GM21576 (cell line): ENCODE measurements at regions not wholly inside any gene's neighbourhood (a gene's known extent, or its start where the extent isn't known, plus 50 kb on each side); places are given as distances from the start of the nearest gene placed in this dataset.
"Not testable (repeated sequence)": the region's sequence is repeated elsewhere in the genome, so short reads cannot be mapped to it uniquely, and the experiment has no call there.

Experiments
- ATAC-seq: cut with Tn5 transposase; IDR thresholded peaks from one replicate; pipeline ENCODE4 v1.9.1; 2021; ENCODE audit warnings: mild to moderate bottlenecking, moderate library complexity; ENCODE audit not compliant: unreplicated experiment

- ATAC-seq: no peak
Observed at GRCh38 chr3:33919312-33920120, 121.1 kb downstream of the PDCD6IP start.

DNA sequence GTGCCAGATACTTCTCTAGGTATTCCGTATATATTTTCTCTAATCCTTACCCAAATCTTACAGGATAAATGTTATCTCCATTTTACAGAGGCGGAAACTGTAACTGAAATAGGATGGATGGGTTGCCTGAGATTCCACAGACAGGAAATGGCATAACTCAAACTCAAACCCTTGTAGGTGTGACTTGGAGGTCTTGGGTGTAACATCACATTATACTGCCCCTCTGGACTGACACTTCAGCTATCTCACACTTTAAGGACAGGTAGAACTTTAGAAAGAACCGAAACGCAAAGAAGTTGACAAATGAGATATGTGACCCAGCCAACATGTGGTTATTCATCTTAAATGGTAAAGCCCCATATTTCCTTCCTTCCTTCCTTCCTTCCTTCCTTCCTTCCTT lies 122.1 kb downstream of the PDCD6IP start:
- no peak for ATAC-seq

DNA sequence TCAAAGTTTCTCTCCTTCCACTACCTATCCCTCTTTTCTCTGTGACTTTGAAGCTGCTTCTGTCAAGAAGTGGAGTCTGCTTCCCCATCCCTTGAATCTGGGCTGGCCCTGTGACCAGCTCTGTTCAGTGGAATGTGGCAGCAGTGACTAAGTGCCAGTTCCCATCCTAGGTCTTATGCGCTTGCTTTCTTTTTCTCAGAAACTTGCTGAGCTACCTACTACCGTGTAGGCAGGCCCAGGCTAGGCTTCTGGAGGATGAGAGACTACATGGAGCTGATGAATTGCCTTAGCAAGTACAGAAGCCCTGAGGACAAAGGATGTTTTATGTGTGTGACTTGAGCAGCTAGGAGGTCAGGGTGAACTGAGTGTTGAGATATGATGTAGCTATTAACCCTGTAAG lies 123.2 kb downstream of the PDCD6IP start:
- ATAC-seq: no peak

- no peak for ATAC-seq
Observed at GRCh38 chr3:33926998-33927605, 128.7 kb downstream of the PDCD6IP start.

- no peak for ATAC-seq
Observed at GRCh38 chr3:33929813-33930212, 131.4 kb downstream of the PDCD6IP start.

GRCh38 chr3:33931512-33931911 lies 133.1 kb downstream of the PDCD6IP start:
- ATAC-seq: no peak

DNA sequence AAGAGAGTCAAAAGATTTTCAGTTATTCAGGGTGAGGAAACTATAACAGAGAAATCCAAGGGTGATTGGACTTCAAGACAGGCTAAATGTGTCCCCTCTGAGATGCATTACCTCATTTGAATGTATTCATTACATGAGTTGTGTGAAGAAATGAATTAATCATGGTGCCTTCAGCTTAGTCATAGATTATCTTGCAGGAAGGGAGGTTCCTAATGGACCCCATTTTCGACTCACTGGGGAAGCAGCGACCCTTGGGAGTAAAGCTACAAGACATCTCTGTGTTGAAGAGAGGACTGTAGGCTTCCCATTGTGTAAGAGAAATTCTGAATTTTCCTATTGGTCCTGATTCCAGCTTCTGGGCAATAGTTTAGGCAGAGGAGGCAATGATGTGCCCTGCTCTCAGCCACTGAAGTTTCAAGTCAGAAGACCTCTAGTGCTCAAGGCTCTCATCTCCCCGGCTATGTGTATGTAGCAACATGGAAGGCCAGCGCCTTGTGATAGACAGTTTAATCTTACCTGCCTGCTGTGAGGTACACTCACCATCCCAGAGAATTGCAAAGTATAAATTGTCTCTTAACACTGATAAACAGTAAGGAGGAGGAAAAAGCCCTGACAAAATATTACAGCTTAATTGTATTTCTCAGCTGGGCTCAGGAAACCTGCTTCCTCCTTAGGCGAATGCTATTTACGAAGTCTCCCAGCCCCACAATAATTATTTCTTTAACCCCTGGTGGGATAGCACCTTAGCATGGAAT lies 133.8 kb downstream of the PDCD6IP start:
- ATAC-seq: no peak

DNA sequence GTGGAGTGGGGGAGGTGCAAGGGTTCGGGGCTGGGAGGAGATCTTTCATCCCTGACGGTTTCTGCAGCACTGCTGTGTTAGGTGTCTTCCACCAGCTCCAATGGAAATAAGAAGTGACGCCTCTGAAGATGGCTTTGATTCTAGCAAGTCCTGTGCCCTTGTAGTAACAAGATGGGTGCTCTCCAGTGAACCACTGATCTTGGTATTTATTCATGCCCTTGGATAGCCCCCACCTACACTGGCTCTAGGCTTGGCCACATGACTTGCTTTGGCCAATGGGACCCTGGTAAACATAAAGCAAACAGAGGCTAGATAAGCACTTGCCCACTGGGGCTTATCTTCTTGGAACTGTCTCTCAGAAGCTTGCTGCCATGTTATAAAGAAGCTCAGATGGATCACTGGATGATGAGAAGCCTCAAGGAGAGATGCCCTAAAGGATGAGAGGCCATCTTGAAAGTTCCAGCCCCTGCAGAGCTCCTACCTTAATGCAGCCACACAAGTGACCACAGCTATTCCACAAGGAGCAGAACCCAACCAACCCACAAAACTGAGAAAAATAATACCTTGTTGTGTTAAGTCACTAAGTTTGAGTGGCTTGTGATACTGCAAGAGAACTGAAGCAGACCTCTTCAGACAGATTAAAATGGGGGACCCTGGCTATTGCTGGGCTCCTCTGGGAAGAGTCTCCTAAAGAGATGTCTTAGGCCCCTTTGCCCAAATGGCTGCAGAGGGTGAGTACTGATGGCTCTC lies 137.9 kb downstream of the PDCD6IP start:
- ATAC-seq: no peak

GRCh38 chr3:33936921-33937525 lies 138.6 kb downstream of the PDCD6IP start:
- no peak for ATAC-seq

- no peak for ATAC-seq
Observed at GRCh38 chr3:33937628-33938027, 139.2 kb downstream of the PDCD6IP start.

DNA sequence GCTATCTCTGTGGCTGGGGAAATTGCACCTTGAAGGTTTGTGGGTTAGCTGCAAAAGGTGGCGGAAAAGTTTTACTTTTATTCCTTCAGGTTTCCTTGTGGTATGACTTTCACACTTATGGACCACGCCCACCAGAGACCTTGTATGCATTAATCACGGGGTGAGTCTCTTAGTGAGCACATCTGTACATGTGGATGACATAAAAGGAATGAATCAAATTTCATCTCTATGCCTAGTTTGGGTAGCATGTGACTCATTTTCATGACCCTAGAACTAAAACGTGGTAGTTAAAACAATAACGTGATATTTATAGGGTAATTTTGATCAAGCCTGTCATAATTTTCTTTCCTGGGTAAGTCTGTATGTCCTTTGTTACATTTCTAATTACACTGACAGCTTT lies 141.7 kb downstream of the PDCD6IP start:
- ATAC-seq: no peak

- no peak for ATAC-seq
Observed at GRCh38 chr3:33940736-33941135, 142.3 kb downstream of the PDCD6IP start.

GRCh38 chr3:33941804-33942203 lies 143.4 kb downstream of the PDCD6IP start:
- no peak for ATAC-seq

GRCh38 chr3:33942483-33943150 lies 144.2 kb downstream of the PDCD6IP start:
- no peak for ATAC-seq

DNA sequence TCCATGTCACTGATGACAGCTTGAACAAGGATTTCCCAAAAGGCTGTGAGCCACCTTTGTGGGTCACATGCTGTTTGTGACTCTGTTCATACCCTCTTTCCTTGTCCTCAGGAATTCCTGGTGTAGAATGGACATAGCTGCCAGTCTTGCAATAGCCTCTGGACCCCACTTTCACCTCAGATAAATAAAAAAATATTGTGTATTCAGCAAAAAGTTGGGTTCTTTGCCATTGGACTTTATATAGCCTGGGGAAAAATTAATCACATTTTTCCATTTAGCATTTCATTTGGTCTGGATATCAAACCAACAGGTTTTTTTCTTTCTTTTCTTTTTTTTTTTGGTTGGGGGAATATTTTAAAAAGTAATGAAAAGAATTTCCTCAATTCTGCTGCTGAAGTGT lies 144.8 kb downstream of the PDCD6IP start:
- ATAC-seq: no peak

- not testable (repeated sequence) for ATAC-seq
Observed at GRCh38 chr3:33946612-33947011, 148.2 kb downstream of the PDCD6IP start.

DNA sequence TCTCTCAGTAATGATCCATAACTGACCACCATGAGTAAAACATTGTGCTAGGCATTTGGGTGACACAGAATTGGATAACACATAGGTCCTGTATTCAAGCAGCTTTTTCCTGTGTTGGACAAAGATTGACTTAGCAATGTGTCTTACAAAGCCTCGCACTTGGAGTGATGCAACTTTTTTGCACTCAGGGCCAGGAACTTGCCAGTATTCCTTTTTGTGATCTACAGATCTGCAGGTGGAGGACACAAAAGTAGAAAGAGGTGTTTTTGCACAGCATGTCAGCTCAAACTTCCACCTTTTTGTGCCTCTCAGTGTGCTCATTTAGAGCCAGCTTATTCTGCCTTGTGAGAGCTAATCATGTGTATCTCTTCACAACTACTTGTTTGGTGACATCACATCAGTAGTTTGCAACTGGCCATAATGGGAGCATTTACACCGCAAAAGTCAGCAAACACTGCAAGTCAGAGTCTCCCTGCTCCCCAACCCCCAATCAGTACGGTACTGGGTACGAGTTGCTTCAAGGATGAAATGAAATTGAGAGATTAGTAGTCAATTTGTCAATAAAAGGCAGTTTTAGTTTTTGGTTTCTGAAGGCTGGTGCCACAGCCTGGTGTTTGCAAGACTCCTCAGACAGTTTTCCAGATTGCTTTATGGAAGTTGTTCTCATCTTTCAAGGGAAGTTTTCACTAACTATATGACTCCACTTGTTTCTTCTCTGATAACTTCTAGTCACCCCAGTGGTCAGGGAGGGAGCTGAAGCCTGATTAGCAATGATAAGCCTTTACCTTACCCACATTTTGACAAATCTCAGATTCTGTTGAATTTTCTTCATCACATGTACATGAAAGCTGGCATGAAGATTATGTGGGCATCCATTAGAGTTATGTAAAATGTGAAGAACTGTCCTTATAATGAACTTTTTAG lies 149.1 kb downstream of the PDCD6IP start:
- no peak for ATAC-seq

GRCh38 chr3:33949074-33949473 lies 150.6 kb downstream of the PDCD6IP start:
- no peak for ATAC-seq

DNA sequence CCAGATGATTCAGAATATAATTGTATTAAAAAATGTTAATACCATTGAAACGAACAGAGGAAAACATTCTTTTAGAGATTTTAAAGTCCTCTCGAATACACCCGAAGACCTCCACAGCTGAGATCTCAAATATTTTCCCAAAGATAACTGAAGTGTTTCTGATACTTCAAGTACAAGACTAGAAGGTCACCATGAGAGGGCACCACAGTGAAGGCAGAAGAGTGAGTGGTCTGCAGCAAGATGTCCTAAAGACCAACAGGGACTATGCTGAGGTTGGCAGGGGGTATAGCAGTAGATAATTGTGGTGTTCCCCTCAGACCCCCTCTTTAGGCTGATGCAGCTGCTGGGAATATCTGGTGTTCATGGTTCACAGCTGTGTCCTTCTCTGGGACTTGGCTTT lies 156.5 kb downstream of the PDCD6IP start:
- ATAC-seq: no peak
